ENCODE measurements at regions not wholly inside any gene's neighbourhood (a gene's known extent, or its start where the extent isn't known, plus 50 kb on each side); places are given as distances from the start of the nearest gene placed in this dataset.

- TF ChIP-seq ZNF462 (CRISPR knock-in tag; IDR thresholded peaks at IDR 0.05) (no peak), CREB1 (CRISPR knock-in tag; IDR thresholded peaks at IDR 0.05; ENCODE audit: low read depth) (no peak), EZH2 (IDR thresholded peaks at IDR 0.05; ENCODE audit: low read depth, unreplicated experiment) (no peak), ZNF331 (CRISPR knock-in tag; IDR thresholded peaks at IDR 0.05; ENCODE audit: low read depth) (no peak), JUNB (IDR thresholded peaks at IDR 0.05; ENCODE audit: unreplicated experiment) (no peak), REST (IDR thresholded peaks at IDR 0.05; ENCODE audit: unreplicated experiment) (no peak)
These were observed 404.4 kb upstream of the CCDC196 start (continued) for GRCh38 chr14:66081594-66082376.
